ENCODE measurements at regions not wholly inside any gene's neighbourhood (a gene's known extent, or its start where the extent isn't known, plus 50 kb on each side); places are given as distances from the start of the nearest gene placed in this dataset.

GRCh38 chr6:139497345-139497961 is 123.0 kb upstream of the CITED2 start (continued):
- TF ChIP-seq TAF1 (IDR thresholded peaks at IDR 0.05; ENCODE audit: control insufficient read depth, extremely low read depth, insufficient read depth, low read length, severe bottlenecking) (no peak), SRSF7 (optimal IDR thresholded peaks at IDR 0.05; ENCODE audit: low read depth, low read length) (no peak), ATF2 (CRISPR knock-in tag; IDR thresholded peaks at IDR 0.05) (no peak), RFX1 (IDR thresholded peaks at IDR 0.05) (no peak), PRPF4 (IDR thresholded peaks at IDR 0.05; ENCODE audit: insufficient read depth, low read depth, low read length, poor library complexity, severe bottlenecking) (no peak), ZNF436 (CRISPR knock-in tag; IDR thresholded peaks at IDR 0.05) (no peak), PCBP2 (IDR thresholded peaks at IDR 0.05; ENCODE audit: low read depth, low read length, poor library complexity, severe bottlenecking) (no peak), ZNF764 (CRISPR knock-in tag; IDR thresholded peaks at IDR 0.05; ENCODE audit: low read depth) (no peak), PHF20 (IDR thresholded peaks at IDR 0.05; ENCODE audit: partially characterized antibody) (no peak), ZNF174 (CRISPR knock-in tag; IDR thresholded peaks at IDR 0.05) (no peak), RERE (CRISPR knock-in tag; IDR thresholded peaks at IDR 0.05; ENCODE audit: borderline replicate concordance) (no peak), ZNF24 (IDR thresholded peaks at IDR 0.05) (no peak), ZNF143 (CRISPR knock-in tag; IDR thresholded peaks at IDR 0.05) (no peak), ZNF217 (CRISPR knock-in tag; IDR thresholded peaks at IDR 0.05) (no peak), SP1 (CRISPR knock-in tag; IDR thresholded peaks at IDR 0.05) (no peak), JUN (IDR thresholded peaks at IDR 0.05; ENCODE audit: borderline replicate concordance, low read depth, low read length) (no peak), JUN (CRISPR knock-in tag; IDR thresholded peaks at IDR 0.05; ENCODE audit: borderline replicate concordance) (no peak), YBX1 (IDR thresholded peaks at IDR 0.05) (no peak), HIVEP1 (CRISPR knock-in tag; IDR thresholded peaks at IDR 0.05) (0 out of 2 replicates have a peak, but pooled peaks have one; percentile 23), STAT6 (CRISPR knock-in tag; IDR thresholded peaks at IDR 0.05) (no peak), XRCC4 (IDR thresholded peaks at IDR 0.05; ENCODE audit: extremely low read depth, insufficient read depth, insufficient read length) (no peak)

All from K562 (cell line).